NAMALWA (cell line): ENCODE measurements at regions not wholly inside any gene's neighbourhood (a gene's known extent, or its start where the extent isn't known, plus 50 kb on each side); places are given as distances from the start of the nearest gene placed in this dataset.
"Not testable (repeated sequence)": the region's sequence is repeated elsewhere in the genome, so short reads cannot be mapped to it uniquely, and the experiment has no call there.

Experiments
- DNase-seq: peaks from one replicate; pipeline ENCODE4 v3.0.0-alpha.2; 2015; ENCODE audit warnings: low spot score

GRCh38 chr9:19937121-19937520 is 148.3 kb upstream of the SLC24A2 start:
- DNase-seq = no peak

DNA sequence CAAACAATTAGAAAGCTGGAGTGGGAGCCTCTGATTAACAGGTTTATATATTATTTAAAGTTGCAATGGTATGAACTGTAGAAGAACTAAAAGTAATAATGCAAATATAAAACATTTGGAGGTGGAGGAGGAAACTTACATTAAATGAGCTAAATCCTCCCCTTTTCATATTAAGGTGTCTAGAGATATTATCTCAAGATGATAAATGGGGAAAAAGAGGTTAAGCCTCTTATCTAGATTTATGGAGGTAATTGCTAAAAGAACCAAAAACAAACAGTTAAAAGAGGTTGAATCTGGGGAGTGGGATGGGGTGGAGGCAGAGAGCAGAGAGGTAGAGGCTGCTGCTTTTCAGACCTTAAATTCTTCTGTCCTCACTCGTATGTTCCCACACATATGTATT is 147.8 kb upstream of the SLC24A2 start:
- DNase-seq = no peak

DNA sequence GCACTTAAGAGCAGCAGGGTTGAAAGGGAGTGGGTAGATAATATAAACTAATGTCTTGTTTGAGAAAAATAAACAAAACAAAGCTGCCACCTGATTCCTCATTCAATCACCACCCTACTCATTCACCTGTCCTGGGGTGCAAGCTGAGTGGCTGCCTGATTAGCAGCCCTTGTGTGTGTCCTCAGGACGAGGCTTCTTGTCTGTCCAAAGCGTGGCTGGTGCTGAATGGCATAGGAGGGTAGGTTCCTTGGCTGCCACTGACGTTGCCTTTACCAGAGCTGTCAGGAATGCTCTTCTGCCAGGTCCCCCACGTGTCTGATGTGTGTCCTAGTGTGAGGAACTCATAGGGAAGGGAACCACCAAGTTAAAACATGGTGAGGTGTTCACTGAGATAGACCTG is 146.6 kb upstream of the SLC24A2 start:
- DNase-seq = no peak

DNA sequence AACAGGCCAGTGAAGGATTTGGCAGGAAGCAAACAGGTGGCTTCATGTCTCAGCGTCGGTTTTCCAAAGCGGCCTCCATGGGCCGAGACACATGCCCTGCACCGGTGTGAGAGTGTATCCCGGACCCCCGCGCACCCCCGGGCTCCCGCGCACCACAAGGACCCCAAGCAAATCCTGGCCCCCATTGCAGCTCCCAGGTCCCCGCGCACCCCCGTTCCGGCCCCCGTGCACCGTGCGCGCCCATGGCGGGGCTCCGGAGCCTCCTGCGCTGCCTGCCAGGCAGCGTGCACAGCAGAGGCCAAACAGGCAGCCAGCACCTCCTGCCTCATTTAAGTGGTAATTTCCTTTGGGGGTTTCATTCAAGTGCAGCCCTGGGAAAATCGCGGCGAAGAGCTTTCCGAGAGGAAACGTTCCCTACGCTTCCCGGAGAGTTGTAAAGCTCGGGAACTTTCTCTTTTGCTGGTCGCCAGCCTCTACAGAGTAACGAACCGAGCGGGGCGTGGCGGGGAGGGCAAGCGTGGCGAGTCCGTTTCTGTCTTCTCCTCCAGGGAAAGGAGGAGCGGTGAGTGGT is 145.5 kb upstream of the SLC24A2 start:
- no peak for DNase-seq

DNA sequence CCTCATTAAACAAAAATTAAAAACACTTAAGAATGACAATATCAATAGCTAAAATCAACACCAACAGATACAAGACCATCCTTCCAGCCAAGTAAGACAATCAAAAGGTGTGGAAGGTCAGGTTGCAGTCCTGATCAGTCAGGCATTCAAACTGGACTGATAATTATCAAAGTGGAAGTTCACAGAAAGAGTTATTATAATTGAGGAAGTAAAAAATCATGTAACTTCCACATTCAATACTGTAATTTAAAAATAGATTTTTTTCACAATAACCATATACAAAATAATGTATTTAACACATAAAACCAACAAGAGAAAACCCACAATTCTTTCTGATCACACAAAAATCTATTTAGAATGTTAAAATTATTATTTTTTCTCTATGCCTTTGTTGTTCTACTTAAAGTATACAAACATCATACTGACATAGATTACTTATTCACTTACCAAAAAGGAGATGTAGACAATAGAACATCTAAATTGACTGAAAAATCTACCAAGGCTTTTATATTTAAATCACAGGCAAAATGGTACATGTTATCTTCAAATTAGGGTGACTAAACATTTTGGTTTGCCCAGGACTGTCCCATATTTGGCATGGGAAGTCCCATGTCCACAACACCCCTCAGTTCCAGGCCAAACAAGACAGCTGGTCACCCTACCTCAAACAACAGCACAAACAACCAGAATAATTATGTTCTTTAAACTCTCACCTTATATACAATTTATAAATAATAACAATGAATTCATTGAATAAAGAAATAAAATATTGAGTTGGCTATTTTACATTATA is 142.5 kb upstream of the SLC24A2 start:
- no peak for DNase-seq

DNA sequence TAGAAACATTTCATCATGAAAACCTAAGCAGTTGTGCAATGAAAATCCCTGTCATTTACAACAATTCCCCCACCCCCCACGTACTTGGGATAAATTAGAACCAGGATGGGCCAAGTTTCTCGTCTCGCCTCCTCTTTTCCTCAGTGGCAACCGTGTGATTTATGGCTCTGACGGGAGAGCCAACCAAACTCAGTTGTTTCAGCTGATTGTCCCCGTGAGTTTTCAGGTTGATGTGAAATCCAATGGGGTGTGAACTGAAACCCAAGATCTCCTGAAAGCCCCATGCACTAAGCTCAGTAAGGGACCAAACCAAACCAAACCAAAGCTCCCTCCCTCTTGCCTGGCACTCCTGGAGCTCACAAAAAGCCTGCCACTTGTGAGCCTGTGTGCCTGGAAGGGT is 138.7 kb upstream of the SLC24A2 start:
- DNase-seq = no peak

DNA sequence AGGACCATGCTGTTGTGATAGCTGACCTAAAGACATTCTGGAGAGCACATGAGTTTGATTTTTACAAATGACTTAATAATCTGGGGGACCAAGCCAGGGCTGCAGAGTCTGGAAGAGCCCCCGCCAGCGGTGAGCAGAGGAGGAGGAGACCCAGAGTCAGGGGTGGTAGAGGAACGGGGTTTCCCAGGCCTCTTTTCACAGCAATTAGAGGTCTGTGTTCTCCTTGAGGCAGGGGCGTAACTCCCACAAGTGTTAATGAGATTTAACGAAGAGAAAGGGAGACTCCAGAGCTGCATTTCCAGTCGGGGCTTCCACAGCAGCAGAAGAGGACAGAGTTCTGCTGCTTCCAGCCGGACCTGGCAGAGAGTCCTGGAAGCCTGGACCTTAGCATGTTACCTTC is 137.9 kb upstream of the SLC24A2 start:
- no peak for DNase-seq

- DNase-seq = peak; percentile 85
These were observed 137.1 kb upstream of the SLC24A2 start for GRCh38 chr9:19925674-19926503.

GRCh38 chr9:19924080-19924479 is 135.2 kb upstream of the SLC24A2 start:
- no peak for DNase-seq

GRCh38 chr9:19922476-19923118 is 133.8 kb upstream of the SLC24A2 start:
- DNase-seq = no peak

GRCh38 chr9:19920401-19920800 is 131.6 kb upstream of the SLC24A2 start:
- no peak for DNase-seq

DNA sequence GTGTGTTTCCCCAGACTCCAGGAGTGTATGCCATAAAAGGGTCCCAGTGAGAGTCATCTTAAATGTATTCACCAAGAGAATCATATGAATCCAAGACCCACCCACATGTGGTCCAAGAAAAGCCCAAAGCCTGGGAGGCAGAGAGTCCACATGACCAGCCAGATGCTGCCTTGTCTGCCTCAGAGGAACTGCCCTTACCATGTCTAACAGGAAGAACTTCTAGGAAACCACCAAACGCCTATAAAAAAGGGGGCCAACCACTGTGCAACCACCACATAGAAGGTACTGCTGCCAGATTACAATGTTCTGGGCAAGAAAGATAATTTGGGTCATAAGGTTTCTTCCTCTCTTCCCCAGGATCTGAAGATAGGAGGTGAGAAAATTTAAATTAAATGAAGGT is 129.8 kb upstream of the SLC24A2 start:
- no peak for DNase-seq

- DNase-seq = no peak
These were observed 125.2 kb upstream of the SLC24A2 start for GRCh38 chr9:19914044-19914443.

DNA sequence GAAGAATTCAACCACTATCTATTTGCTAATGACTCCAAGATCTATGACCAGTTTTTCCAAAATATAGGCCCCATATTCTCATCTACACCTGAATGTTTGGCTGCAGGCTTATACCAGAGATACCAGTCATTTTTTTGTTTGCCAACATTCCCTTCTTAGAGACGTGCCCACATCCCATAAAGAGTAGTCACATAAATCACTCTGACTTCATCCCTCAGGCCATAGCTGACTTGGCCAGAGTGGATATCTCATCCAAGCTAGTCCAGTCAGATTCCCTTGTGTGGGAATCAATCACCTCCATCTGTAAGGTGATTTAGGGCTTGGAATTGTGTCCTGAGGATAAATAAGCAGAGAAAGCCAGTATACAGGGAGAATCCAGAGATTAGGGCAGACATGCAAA is 124.3 kb upstream of the SLC24A2 start:
- DNase-seq = no peak

DNA sequence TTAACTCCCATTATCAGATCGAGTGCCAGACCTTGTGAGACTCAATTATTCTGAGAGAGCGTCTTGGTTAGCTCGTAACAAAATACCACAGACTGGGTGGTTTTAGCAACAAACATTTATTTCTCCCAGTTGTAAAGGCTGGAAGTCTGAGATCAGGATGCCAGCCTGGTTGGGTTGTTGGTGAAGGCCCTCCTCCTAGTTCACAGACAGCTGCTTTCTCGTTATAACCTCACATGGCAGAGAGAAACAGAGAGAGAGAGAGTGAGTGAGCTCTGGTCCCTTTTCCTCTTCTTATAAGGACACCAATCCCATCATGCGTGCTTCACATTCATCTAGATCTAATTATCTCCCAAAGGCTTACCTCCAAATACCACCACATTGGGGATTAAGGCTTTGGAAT is 114.2 kb upstream of the SLC24A2 start:
- DNase-seq = no peak

DNA sequence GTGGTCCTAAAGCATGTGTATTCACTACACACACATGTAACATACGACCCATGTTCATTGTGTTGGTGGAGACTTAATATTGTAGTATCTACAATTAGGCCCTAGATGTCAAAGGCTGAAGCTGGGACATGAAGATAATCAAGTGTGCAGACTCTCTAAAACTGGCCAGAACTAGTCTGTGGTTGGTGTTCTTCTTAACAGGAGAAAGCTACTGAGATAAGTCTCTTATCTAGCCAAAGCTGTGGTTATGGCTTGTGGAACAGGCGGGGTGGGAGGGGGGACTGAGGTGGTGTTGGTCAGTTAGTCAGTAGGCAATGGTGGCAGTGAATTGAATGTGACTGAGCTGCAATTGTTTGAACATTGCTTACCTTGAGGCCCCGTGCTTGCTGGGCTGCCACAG is 112.7 kb upstream of the SLC24A2 start:
- DNase-seq = no peak

GRCh38 chr9:19896161-19896560 is 107.3 kb upstream of the SLC24A2 start:
- DNase-seq = no peak

DNA sequence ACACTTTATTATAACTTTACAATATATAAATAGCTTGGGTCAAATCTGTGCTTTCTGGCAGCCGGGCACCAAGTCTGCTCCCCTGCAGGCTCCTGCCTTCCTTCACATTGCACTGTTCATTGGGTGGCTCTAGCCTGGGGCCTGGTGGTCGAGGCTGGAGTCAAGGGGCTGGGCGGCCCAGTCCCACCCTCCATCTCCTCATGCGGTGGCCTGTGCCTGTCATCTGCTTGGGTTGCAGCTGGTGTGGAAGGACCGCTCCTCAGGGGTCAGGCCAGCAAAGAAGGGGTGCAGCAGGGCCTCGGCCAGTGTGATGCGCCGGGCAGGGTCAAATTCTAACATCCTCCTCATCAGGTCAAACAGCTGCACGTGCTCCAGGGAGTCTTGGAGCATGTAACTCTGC is 106.7 kb upstream of the SLC24A2 start:
- DNase-seq = not testable (repeated sequence)

DNA sequence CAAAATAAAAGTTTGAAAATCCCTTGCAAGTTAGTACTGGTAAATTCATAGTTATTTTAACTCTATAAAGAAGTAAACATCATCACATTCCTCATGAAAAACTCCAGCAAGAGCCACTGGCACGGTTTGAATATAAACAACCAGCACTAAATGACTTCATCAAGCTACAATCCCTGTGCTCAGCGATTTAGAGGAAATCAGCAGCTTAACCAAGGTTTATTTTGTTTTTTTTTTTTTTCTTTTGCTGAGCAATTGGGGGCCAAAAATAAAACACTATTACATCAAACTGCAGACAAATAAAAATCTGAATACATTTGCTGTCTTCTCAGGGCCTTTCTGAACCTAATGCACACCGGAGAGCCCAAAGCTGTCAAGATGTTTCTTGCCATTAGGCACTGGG is 106.2 kb upstream of the SLC24A2 start:
- no peak for DNase-seq

GRCh38 chr9:19885608-19886007 is 96.8 kb upstream of the SLC24A2 start:
- DNase-seq = no peak

GRCh38 chr9:19879062-19879461 is 90.2 kb upstream of the SLC24A2 start:
- no peak for DNase-seq

- DNase-seq = no peak
These were observed 87.9 kb upstream of the SLC24A2 start for GRCh38 chr9:19876569-19877316.
